Spleen (tissue), 7 donors: ENCODE measurements at regions not wholly inside any gene's neighbourhood (a gene's known extent, or its start where the extent isn't known, plus 50 kb on each side); places are given as distances from the start of the nearest gene placed in this dataset.
A peak's percentile ranks its signal among the peaks of the same experiment; 100 is the strongest.

Experiments used
- CTCF ChIP-seq, 11 experiments: fragments of 200-600 bp in 7 of 11; fragments of 450-650 bp in 4 of 11; sonication (generic) in 4 of 11; IDR thresholded peaks in 8 of 11; conservative IDR thresholded peaks in 3 of 11; 1 replicate in 7 of 11; 2 replicates in 4 of 11; pipeline versions ENCODE4 v1.4.0 to v1.8.0; 2016 to 2021; ENCODE audit warnings: antibody characterized with exemption in 11 of 11, inconsistent platforms in 4 of 11, mild to moderate bottlenecking in 1 of 11
- POLR2A ChIP-seq, 3 donors: fragments of 450-650 bp; IDR thresholded peaks; one replicate each; pipeline ENCODE4 v1.5.1; 2017; ENCODE audit warnings: antibody characterized with exemption in 3 of 3, mild to moderate bottlenecking in 1 of 3
- donor health status: DM: no; HTN: no; CAD: no; lungs with moderate emphysema.
- donor health status: DM: no; HTN: no; CAD: no.
- donor health status: DM: no; HTN: no; CAD: no.

DNA sequence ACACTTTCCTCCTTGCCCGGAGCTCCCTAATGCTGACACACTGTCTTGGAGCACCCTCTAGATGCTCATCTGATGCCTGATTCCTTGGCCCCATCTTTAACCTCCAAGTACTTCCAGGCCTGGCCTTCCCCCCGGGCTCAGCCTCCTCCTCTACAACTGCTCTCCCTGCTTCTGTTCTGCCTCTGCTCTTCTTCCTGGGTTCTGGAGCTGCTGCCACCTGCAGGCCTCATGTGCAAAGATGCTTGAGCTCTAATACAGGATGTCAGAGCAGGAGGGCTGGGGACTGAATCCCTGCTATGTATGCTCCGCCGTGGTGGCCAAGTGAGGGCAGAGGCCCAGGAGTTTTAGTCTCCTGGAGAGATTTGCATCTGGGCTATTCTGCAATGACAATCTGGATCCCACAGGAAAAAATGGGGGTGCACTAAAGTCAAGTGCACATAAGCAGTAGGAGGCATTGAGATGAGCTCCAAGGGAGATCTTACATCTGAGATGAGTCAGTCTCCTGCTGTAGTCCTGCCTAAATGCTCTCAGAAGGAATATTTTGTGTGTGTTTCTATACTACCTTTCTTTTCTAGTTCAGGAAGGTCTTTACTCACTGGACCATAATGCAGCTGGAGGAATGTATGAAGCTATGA is 296.3 kb downstream of the UACA start:
- TF ChIP-seq CTCF (IDR thresholded peaks at IDR 0.05 in 8 of 11, conservative IDR thresholded peaks at IDR 0.05 in 3 of 11) = peak; percentile 41 to 73 (median 51)
- TF ChIP-seq POLR2A (IDR thresholded peaks at IDR 0.05) = no peak
